HPDE6-E6E7 (cell line): ENCODE measurements at regions not wholly inside any gene's neighbourhood (a gene's known extent, or its start where the extent isn't known, plus 50 kb on each side); places are given as distances from the start of the nearest gene placed in this dataset.
A peak's percentile ranks its signal among the peaks of the same experiment; 100 is the strongest.

Experiments used
- DNase-seq: peaks from one replicate; pipeline ENCODE4 v3.0.0; 2011; ENCODE audit warnings: missing footprints; ENCODE audit errors: extremely low spot score

- DNase-seq = no peak
Observed at GRCh38 chr4:98765771-98766170, 107.4 kb upstream of the TSPAN5 start.

GRCh38 chr4:98758182-98758581, 99.8 kb upstream of the TSPAN5 start:
- no peak for DNase-seq

GRCh38 chr4:98754736-98755135, 96.3 kb upstream of the TSPAN5 start:
- DNase-seq = no peak

- no peak for DNase-seq
Observed at GRCh38 chr4:98749206-98749605, 90.8 kb upstream of the TSPAN5 start.

GRCh38 chr4:98748609-98749008, 90.2 kb upstream of the TSPAN5 start:
- DNase-seq = no peak

- no peak for DNase-seq
Observed at GRCh38 chr4:98747393-98748091, 89.1 kb upstream of the TSPAN5 start.

GRCh38 chr4:98746936-98747335, 88.5 kb upstream of the TSPAN5 start:
- no peak for DNase-seq

GRCh38 chr4:98746530-98746929, 88.1 kb upstream of the TSPAN5 start:
- DNase-seq = no peak

GRCh38 chr4:98745366-98745765, 87.0 kb upstream of the TSPAN5 start:
- no peak for DNase-seq

GRCh38 chr4:98744372-98745150, 86.2 kb upstream of the TSPAN5 start:
- no peak for DNase-seq

- no peak for DNase-seq
Observed at GRCh38 chr4:98741952-98742351, 83.5 kb upstream of the TSPAN5 start.

GRCh38 chr4:98739751-98740150, 81.3 kb upstream of the TSPAN5 start:
- DNase-seq = no peak

GRCh38 chr4:98733601-98734000, 75.2 kb upstream of the TSPAN5 start:
- no peak for DNase-seq

- DNase-seq = no peak
Observed at GRCh38 chr4:98728871-98729270, 70.5 kb upstream of the TSPAN5 start.

GRCh38 chr4:98728433-98728832, 70.0 kb upstream of the TSPAN5 start:
- DNase-seq = no peak

GRCh38 chr4:98722000-98722399, 63.6 kb upstream of the TSPAN5 start:
- no peak for DNase-seq

- peak; percentile 47 for DNase-seq
Observed at GRCh38 chr4:98720871-98721480, 62.6 kb upstream of the TSPAN5 start.

- no peak for DNase-seq
Observed at GRCh38 chr4:98716796-98717195, 58.4 kb upstream of the TSPAN5 start.

- DNase-seq = no peak
Observed at GRCh38 chr4:98712607-98713006, 54.2 kb upstream of the TSPAN5 start.

- no peak for DNase-seq
Observed at GRCh38 chr4:98711526-98711925, 53.1 kb upstream of the TSPAN5 start.

GRCh38 chr4:98710831-98711230, 52.4 kb upstream of the TSPAN5 start:
- DNase-seq = no peak
